Endothelial cell of umbilical vein (primary cell): ENCODE measurements at regions not wholly inside any gene's neighbourhood (a gene's known extent, or its start where the extent isn't known, plus 50 kb on each side); places are given as distances from the start of the nearest gene placed in this dataset.

ENCODE experiments used
- BruUV-seq: library from RNA; stranded (reverse); fragments of 400-500 nt; replicated peaks from 2 replicates; lab custom pipeline; 2021; lab: Mats Ljungman, UMichigan
- CTCF ChIA-PET: fragments of 300-600, 350-600 bp; sonication (Branson Sonifier 250); formaldehyde crosslinking; loops from one replicate; lab custom pipeline; 2021; ENCODE audit warnings: antibody characterized with exemption, inconsistent platforms; lab: Charles Lee
- POLR2A ChIA-PET: fragments of 300-600, 350-600 bp; sonication (Branson Sonifier 250); formaldehyde crosslinking; loops from one replicate; lab custom pipeline; 2021; ENCODE audit warnings: antibody characterized with exemption, inconsistent platforms; lab: Charles Lee
- DNase-seq: peaks from one replicate; pipeline ENCODE4 v3.0.0-alpha.2; 2011; ENCODE audit warnings: low read depth, low spot score
- FAIRE-seq: peaks from 2 replicates; lab custom pipeline; 2011; peaks lifted over from hg19 to GRCh38; lab: Jason Lieb, UNC
- H2AFZ ChIP-seq: 2 replicates; pipeline ENCODE4 v1.6.0; 2012; ENCODE audit warnings: low read depth, low read length, control low read depth, inconsistent platforms
- H3K27ac ChIP-seq: 2 replicates; pipeline ENCODE4 v1.5.1; 2011; ENCODE audit warnings: low read depth, mild to moderate bottlenecking, control low read depth, low read length, moderate library complexity; ENCODE audit not compliant: insufficient read depth
- H3K27me3 ChIP-seq, 2 experiments: 2 replicates each; pipeline versions ENCODE4 v1.6.0 to v1.6.1; 2011; ENCODE audit warnings: low read length in 2 of 2, mixed read lengths in 1 of 2; ENCODE audit not compliant: control insufficient read depth in 2 of 2, insufficient read depth in 2 of 2
- H3K36me3 ChIP-seq, 2 experiments: 2 replicates in 1 of 2; 3 replicates in 1 of 2; pipeline ENCODE4 v1.5.1; 2011; ENCODE audit warnings: low read length in 2 of 2, mild to moderate bottlenecking in 1 of 2, moderate library complexity in 1 of 2; ENCODE audit not compliant: control insufficient read depth in 2 of 2, insufficient read depth in 2 of 2; ENCODE audit errors: extremely low read depth in 1 of 2
- H3K4me1 ChIP-seq: 3 replicates; pipeline ENCODE4 v1.5.1; 2011; ENCODE audit warnings: mild to moderate bottlenecking, low read length; ENCODE audit not compliant: control insufficient read depth, insufficient read depth; ENCODE audit errors: extremely low read depth
- H3K4me2 ChIP-seq: 2 replicates; pipeline ENCODE4 v1.6.1; 2011; ENCODE audit warnings: low read length, control low read depth, mixed read lengths; ENCODE audit not compliant: insufficient read depth
- H3K4me3 ChIP-seq, 3 experiments: fragments of 200-600 bp in 1 of 3; sonication (generic), shearing (Covaris generic) in 1 of 3; replicated peaks in 1 of 3; 2 replicates each; pipeline ENCODE4 v1.5.1; 2011 to 2016; ENCODE audit warnings: control low read depth in 3 of 3, low read length in 3 of 3, mild to moderate bottlenecking in 2 of 3, inconsistent platforms in 1 of 3, low read depth in 1 of 3, moderate library complexity in 1 of 3; ENCODE audit not compliant: insufficient read depth in 1 of 3
- H3K79me2 ChIP-seq: 2 replicates; pipeline ENCODE4 v1.6.0; 2012; ENCODE audit warnings: low read length, inconsistent platforms; ENCODE audit not compliant: control insufficient read depth, insufficient read depth
- H3K9ac ChIP-seq: replicated peaks from 2 replicates; pipeline ENCODE3; 2011; ENCODE audit warnings: low read length, control low read depth; ENCODE audit not compliant: insufficient read depth; ENCODE audit errors: extremely low read depth
- H3K9me1 ChIP-seq: replicated peaks from 3 replicates; pipeline ENCODE4 v1.6.0; 2011; ENCODE audit warnings: mild to moderate bottlenecking, low read length; ENCODE audit not compliant: control insufficient read depth, insufficient read depth; ENCODE audit errors: extremely low read depth
- H3K9me3 ChIP-seq: replicated peaks from 2 replicates; pipeline ENCODE4 v1.5.1; 2012; ENCODE audit warnings: low read length, inconsistent platforms; ENCODE audit not compliant: control insufficient read depth, insufficient read depth
- H4K20me1 ChIP-seq: replicated peaks from 2 replicates; pipeline ENCODE3; 2011; ENCODE audit warnings: mild to moderate bottlenecking, low read length; ENCODE audit not compliant: control insufficient read depth, insufficient read depth; ENCODE audit errors: extremely low read depth
- EZH2 ChIP-seq: IDR thresholded peaks from 2 replicates; pipeline ENCODE4 v1.6.1; 2012; ENCODE audit warnings: borderline replicate concordance, low read depth, mild to moderate bottlenecking, moderate library complexity, low read length, inconsistent platforms; ENCODE audit not compliant: severe bottlenecking
- FOS ChIP-seq: IDR thresholded peaks from 2 replicates; pipeline ENCODE4 v1.6.1; 2011; ENCODE audit warnings: mild to moderate bottlenecking, low read length, moderate library complexity, borderline replicate concordance; ENCODE audit not compliant: insufficient read depth
- GATA2 ChIP-seq: IDR thresholded peaks from 2 replicates; pipeline ENCODE4 v1.7.0; 2011; ENCODE audit warnings: low read depth, mild to moderate bottlenecking, moderate library complexity, mixed read lengths, low read length; ENCODE audit not compliant: insufficient read length, insufficient read depth
- JUN ChIP-seq: IDR thresholded peaks from 2 replicates; pipeline ENCODE4 v1.6.1; 2011; ENCODE audit warnings: borderline replicate concordance, low read depth; ENCODE audit not compliant: insufficient read length, insufficient read depth
- MYC ChIP-seq: IDR thresholded peaks from one replicate; pipeline ENCODE4 v1.6.1; 2011; ENCODE audit warnings: mild to moderate bottlenecking, low read depth, low read length
- POLR2A ChIP-seq: IDR thresholded peaks from 2 replicates; pipeline ENCODE4 v1.6.1; 2012; ENCODE audit warnings: low read depth, mild to moderate bottlenecking, control low read depth, low read length
- POLR2AphosphoS5 ChIP-seq: IDR thresholded peaks from 2 replicates; pipeline ENCODE4 v1.6.1; 2012; ENCODE audit warnings: low read depth, mild to moderate bottlenecking, control low read depth, low read length, moderate library complexity; ENCODE audit not compliant: insufficient read depth
- dilution Hi-C: fragments of 300-500 bp; cut with MboI; formaldehyde crosslinking; loops from one replicate; pipeline ENCODE4 v1.15.0; 2019; ENCODE audit warnings: low sequenced_read_pairs; ENCODE audit not compliant: extremely low pct_ligation_motif_present
- intact Hi-C: fragments of 100-400 bp; cut with micrococcal nuclease; formaldehyde crosslinking; loops from one replicate; pipeline ENCODE4 v1.10.0; 2022
- TF ChIP-seq, protein P1 (sequence below): IDR thresholded peaks from 2 replicates; pipeline ENCODE4 v1.6.1; 2011; ENCODE audit not compliant: insufficient read depth, insufficient read length
- TF ChIP-seq, protein P2 (sequence below), 2 donors: IDR thresholded peaks; 1 replicate in 1 of 2; 2 replicates in 1 of 2; pipeline ENCODE4 v1.5.1; 2011; ENCODE audit warnings: low read length in 2 of 2, mild to moderate bottlenecking in 2 of 2, moderate library complexity in 2 of 2, control low read depth in 1 of 2, inconsistent platforms in 1 of 2, low read depth in 1 of 2; ENCODE audit not compliant: insufficient read depth in 1 of 2; ENCODE audit errors: extremely low read depth in 1 of 2

DNA sequence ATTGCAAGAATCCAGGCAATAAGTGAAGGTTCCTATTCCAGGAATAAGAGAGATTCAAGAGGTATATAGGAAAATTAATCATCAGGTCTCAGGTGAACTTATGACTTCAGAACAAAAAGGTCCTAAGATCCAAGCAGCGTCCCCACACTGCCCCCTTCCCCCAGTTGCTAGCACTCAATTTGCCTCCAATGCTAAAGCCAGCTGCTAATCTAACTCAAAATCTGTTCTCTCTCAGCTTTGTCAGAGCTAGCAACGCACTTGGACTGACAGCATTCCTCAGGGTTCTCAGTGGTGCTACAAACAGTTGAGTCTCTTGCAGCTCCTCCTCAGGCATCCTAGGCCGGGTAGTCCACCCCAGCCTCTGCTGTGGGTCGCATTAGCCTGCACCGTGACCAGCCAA, 148.3 kb downstream of the RFX6 start:
- dilution Hi-C loops: no loop called here
- BruUV-seq: no TSS peak
- Histone ChIP-seq H3K79me2 (no peaks in the 10 kb centered on the region), H4K20me1 (no peaks in the 10 kb centered on the region), H2AFZ (no peak overlapping the region), H3K9ac (no peak overlapping the region), H3K4me3 (no peak overlapping the region), H3K27me3 (no peaks in the 10 kb centered on the region), H3K27ac (no peak overlapping the region), H3K4me2 (no peak overlapping the region), H3K36me3 (no peaks in the 10 kb centered on the region), H3K4me1 (no peaks in the 10 kb centered on the region), H3K9me3 (no peaks in the 10 kb centered on the region), H3K9me1 (no peaks in the 10 kb centered on the region)
- CTCF ChIA-PET: no interaction called here
- DNase-seq (no peak), FAIRE-seq (no peak)
- TF ChIP-seq MYC (no peak), FOS (no peak), POLR2AphosphoS5 (no peak), EZH2 (no peak), GATA2 (no peak), POLR2A (no peak), JUN (no peak)
- TF ChIP-seq, protein P1, sequence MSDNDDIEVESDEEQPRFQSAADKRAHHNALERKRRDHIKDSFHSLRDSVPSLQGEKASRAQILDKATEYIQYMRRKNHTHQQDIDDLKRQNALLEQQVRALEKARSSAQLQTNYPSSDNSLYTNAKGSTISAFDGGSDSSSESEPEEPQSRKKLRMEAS: no peak
- TF ChIP-seq, protein P2, sequence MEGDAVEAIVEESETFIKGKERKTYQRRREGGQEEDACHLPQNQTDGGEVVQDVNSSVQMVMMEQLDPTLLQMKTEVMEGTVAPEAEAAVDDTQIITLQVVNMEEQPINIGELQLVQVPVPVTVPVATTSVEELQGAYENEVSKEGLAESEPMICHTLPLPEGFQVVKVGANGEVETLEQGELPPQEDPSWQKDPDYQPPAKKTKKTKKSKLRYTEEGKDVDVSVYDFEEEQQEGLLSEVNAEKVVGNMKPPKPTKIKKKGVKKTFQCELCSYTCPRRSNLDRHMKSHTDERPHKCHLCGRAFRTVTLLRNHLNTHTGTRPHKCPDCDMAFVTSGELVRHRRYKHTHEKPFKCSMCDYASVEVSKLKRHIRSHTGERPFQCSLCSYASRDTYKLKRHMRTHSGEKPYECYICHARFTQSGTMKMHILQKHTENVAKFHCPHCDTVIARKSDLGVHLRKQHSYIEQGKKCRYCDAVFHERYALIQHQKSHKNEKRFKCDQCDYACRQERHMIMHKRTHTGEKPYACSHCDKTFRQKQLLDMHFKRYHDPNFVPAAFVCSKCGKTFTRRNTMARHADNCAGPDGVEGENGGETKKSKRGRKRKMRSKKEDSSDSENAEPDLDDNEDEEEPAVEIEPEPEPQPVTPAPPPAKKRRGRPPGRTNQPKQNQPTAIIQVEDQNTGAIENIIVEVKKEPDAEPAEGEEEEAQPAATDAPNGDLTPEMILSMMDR (IDR thresholded peaks at IDR 0.05; ENCODE audit: extremely low read depth in 1 of 2, insufficient read depth in 1 of 2, low read depth in 1 of 2, low read length in 2 of 2): no peak
- POLR2A ChIA-PET: no interaction called here
- intact Hi-C loops: no loop called here
